Loucy (cell line): ENCODE measurements at regions not wholly inside any gene's neighbourhood (a gene's known extent, or its start where the extent isn't known, plus 50 kb on each side); places are given as distances from the start of the nearest gene placed in this dataset.
A peak's percentile ranks its signal among the peaks of the same experiment; 100 is the strongest.

Source experiments
- H2AFZ ChIP-seq: fragments of 200-600 bp; sonication (generic); 2 replicates; pipeline ENCODE4 v1.6.0; 2016; ENCODE audit warnings: antibody characterized with exemption, mild to moderate bottlenecking, low read length, moderate library complexity
- H3F3A ChIP-seq: fragments of 200-600 bp; 2 replicates; pipeline ENCODE4 v1.6.0; 2016; ENCODE audit warnings: antibody characterized with exemption, low read depth, mild to moderate bottlenecking
- H3K27me3 ChIP-seq: fragments of 200-600 bp; sonication (generic); 2 replicates; pipeline ENCODE4 v1.6.1; 2014; ENCODE audit warnings: low read length, mild to moderate bottlenecking; ENCODE audit not compliant: insufficient read depth, poor library complexity, severe bottlenecking
- H3K36me3 ChIP-seq: fragments of 200-600 bp; sonication (generic); 2 replicates; pipeline ENCODE4 v1.6.1; 2016; ENCODE audit warnings: low read length; ENCODE audit not compliant: insufficient read depth
- H3K4me1 ChIP-seq: fragments of 200-600 bp; sonication (generic); 2 replicates; pipeline ENCODE4 v1.5.1; 2014; ENCODE audit warnings: low read length, mild to moderate bottlenecking; ENCODE audit not compliant: insufficient read depth, poor library complexity, severe bottlenecking
- H3K4me2 ChIP-seq: fragments of 200-600 bp; sonication (generic); 2 replicates; pipeline ENCODE4 v1.6.0; 2014; ENCODE audit warnings: antibody characterized with exemption, low read length, low read depth, mild to moderate bottlenecking; ENCODE audit not compliant: poor library complexity, severe bottlenecking
- H3K4me3 ChIP-seq: fragments of 200-600 bp; sonication (generic); 2 replicates; pipeline ENCODE4 v1.5.1; 2014; ENCODE audit warnings: low read length, mild to moderate bottlenecking, mixed read lengths; ENCODE audit not compliant: poor library complexity, severe bottlenecking
- H3K79me2 ChIP-seq: fragments of 200-600 bp; sonication (generic); 2 replicates; pipeline ENCODE4 v1.6.1; 2014; ENCODE audit warnings: low read length; ENCODE audit not compliant: insufficient read depth
- H3K9ac ChIP-seq: fragments of 200-600 bp; sonication (generic); 2 replicates; pipeline ENCODE4 v1.6.0; 2014; ENCODE audit warnings: mild to moderate bottlenecking, low read depth, low read length, moderate library complexity; ENCODE audit not compliant: poor library complexity, severe bottlenecking
- H3K9me2 ChIP-seq: fragments of 200-600 bp; sonication (generic); replicated peaks from 2 replicates; pipeline ENCODE4 v1.6.1; 2016; ENCODE audit warnings: low read depth, low read length, mixed read lengths
- H3K9me3 ChIP-seq: fragments of 200-600 bp; sonication (generic); 2 replicates; pipeline ENCODE4 v1.6.1; 2014; ENCODE audit warnings: mild to moderate bottlenecking, antibody characterized with exemption, low read length, low read depth; ENCODE audit not compliant: insufficient read depth
- H4K20me1 ChIP-seq: fragments of 200-600 bp; sonication (generic); 2 replicates; pipeline ENCODE4 v1.6.0; 2014; ENCODE audit warnings: antibody characterized with exemption, low read length, mild to moderate bottlenecking; ENCODE audit not compliant: insufficient read depth, poor library complexity, severe bottlenecking
- CTCF ChIP-seq: fragments of 200-600 bp; sonication (generic); conservative IDR thresholded peaks from 2 replicates; pipeline ENCODE4 v1.5.1; 2014; ENCODE audit warnings: mild to moderate bottlenecking, antibody characterized with exemption, low read length
- EZH2phosphoT487 ChIP-seq: fragments of 200-600 bp; IDR thresholded peaks from 2 replicates; pipeline ENCODE4 v1.6.1; 2018; ENCODE audit warnings: antibody characterized with exemption, mild to moderate bottlenecking, moderate library complexity, borderline replicate concordance

GRCh38 chr6:82611751-82612150 is 248.1 kb downstream of the TPBG start:
- H3K9me3 ChIP-seq = no peaks in the 10 kb centered on the region
- no peaks in the 10 kb centered on the region for H3K27me3 ChIP-seq
- H3K79me2 ChIP-seq = no peaks in the 10 kb centered on the region
- TF ChIP-seq EZH2phosphoT487 = no peak
- TF ChIP-seq CTCF = no peak
- H3K4me1 ChIP-seq = peaks cover 49% of the 10 kb centered on the region
- no peak overlapping the region for H3K4me3 ChIP-seq
- no peaks in the 10 kb centered on the region for H3K9me2 ChIP-seq
- H2AFZ ChIP-seq = no peak overlapping the region
- H3K9ac ChIP-seq = no peak overlapping the region
- no peaks in the 10 kb centered on the region for H3F3A ChIP-seq
- no peaks in the 10 kb centered on the region for H4K20me1 ChIP-seq
- H3K36me3 ChIP-seq = no peaks in the 10 kb centered on the region
- no peak overlapping the region for H3K4me2 ChIP-seq

DNA sequence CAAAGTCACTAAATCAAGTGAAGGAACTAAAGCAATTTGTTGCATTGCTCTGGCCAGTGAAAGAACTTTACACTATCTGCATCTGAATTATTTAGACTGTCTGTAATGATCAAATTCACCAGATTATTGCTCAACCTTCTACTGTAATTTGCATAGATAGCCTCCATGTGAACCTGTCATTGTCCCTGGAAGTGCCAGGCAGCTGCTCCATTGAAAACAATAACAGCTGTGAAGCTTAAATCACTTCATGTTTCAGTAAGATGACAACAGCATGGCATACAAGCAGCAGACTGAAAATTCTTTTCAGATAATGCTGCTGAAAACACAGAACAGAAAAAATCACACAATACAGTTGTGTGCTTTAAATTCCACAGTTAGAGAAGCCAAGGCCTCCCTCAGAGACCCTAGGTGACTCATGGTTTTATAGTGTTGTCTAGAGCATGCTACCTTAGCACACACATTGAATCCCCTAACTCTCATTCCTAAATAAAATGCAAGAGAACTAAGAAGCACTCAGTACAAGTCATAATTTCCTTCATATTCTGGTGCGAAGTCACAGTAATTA is 248.9 kb downstream of the TPBG start:
- H3K9ac ChIP-seq = no peak overlapping the region
- H4K20me1 ChIP-seq = no peaks in the 10 kb centered on the region
- H2AFZ ChIP-seq = no peak overlapping the region
- H3F3A ChIP-seq = no peaks in the 10 kb centered on the region
- H3K9me3 ChIP-seq = no peaks in the 10 kb centered on the region
- no peak for TF ChIP-seq EZH2phosphoT487
- no peak for TF ChIP-seq CTCF
- H3K79me2 ChIP-seq = no peaks in the 10 kb centered on the region
- H3K27me3 ChIP-seq = no peaks in the 10 kb centered on the region
- no peak overlapping the region for H3K4me2 ChIP-seq
- no peaks in the 10 kb centered on the region for H3K9me2 ChIP-seq
- H3K4me3 ChIP-seq = no peak overlapping the region
- H3K36me3 ChIP-seq = no peaks in the 10 kb centered on the region
- H3K4me1 ChIP-seq = peaks cover 49% of the 10 kb centered on the region

DNA sequence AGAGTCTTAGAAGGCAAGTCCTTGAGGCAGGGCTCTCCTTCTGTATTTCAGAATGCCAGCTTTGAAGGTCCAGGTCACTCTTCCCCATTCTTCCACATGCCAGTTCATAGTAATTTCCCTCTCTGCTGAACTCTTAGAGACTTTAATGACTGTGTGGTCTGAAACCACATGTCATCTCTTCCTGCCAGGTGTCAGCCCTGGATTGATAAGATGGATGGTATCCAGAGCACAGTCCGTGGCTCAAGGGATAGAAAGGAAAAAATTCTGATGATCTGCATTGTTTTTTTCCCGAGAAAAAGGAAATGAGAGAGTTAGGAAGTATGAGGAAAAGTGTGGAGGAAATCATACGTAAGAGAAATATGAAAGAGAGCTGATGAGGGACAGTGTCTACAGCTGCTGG is 250.9 kb downstream of the TPBG start:
- Histone ChIP-seq H3K4me2 (peak overlapping the region; percentile 69), H3K4me1 (peaks cover 49% of the 10 kb centered on the region), H3K9me3 (no peaks in the 10 kb centered on the region), H2AFZ (0 out of 2 replicates have a peak overlapping the region, but pooled peaks have one; percentile 5), H4K20me1 (no peaks in the 10 kb centered on the region), H3K36me3 (no peaks in the 10 kb centered on the region), H3F3A (no peaks in the 10 kb centered on the region), H3K27me3 (no peaks in the 10 kb centered on the region), H3K9me2 (no peaks in the 10 kb centered on the region), H3K4me3 (peak overlapping the region; percentile 13), H3K9ac (no peak overlapping the region), H3K79me2 (no peaks in the 10 kb centered on the region)
- TF ChIP-seq EZH2phosphoT487 = no peak
- no peak for TF ChIP-seq CTCF
